HG03432 (cell line): ENCODE measurements at regions not wholly inside any gene's neighbourhood (a gene's known extent, or its start where the extent isn't known, plus 50 kb on each side); places are given as distances from the start of the nearest gene placed in this dataset.
A peak's percentile ranks its signal among the peaks of the same experiment; 100 is the strongest.
"Not testable (repeated sequence)": the region's sequence is repeated elsewhere in the genome, so short reads cannot be mapped to it uniquely, and the experiment has no call there.

Experiments
- ATAC-seq: cut with Tn5 transposase; IDR thresholded peaks from one replicate; pipeline ENCODE4 v1.9.1; 2021; ENCODE audit warnings: mild to moderate bottlenecking, moderate library complexity; ENCODE audit not compliant: unreplicated experiment

- no peak for ATAC-seq
These were observed 418.5 kb downstream of the NSUN3 start for GRCh38 chr3:94481226-94481898.

GRCh38 chr3:94482686-94483085, 419.8 kb downstream of the NSUN3 start:
- no peak for ATAC-seq

GRCh38 chr3:94483403-94483802, 420.5 kb downstream of the NSUN3 start:
- no peak for ATAC-seq

GRCh38 chr3:94494992-94495391, 432.1 kb downstream of the NSUN3 start:
- ATAC-seq: no peak

GRCh38 chr3:94500146-94500545, 437.3 kb downstream of the NSUN3 start:
- no peak for ATAC-seq

GRCh38 chr3:94507354-94507753, 444.5 kb downstream of the NSUN3 start:
- ATAC-seq: not testable (repeated sequence)

- ATAC-seq: no peak
These were observed 450.0 kb downstream of the NSUN3 start for GRCh38 chr3:94512876-94513275.

GRCh38 chr3:94513600-94513999, 450.7 kb downstream of the NSUN3 start:
- peak; percentile 67 for ATAC-seq

- no peak for ATAC-seq
These were observed 453.1 kb downstream of the NSUN3 start for GRCh38 chr3:94515983-94516382.

GRCh38 chr3:94520364-94520763, 457.5 kb downstream of the NSUN3 start:
- no peak for ATAC-seq

- no peak for ATAC-seq
These were observed 459.6 kb downstream of the NSUN3 start for GRCh38 chr3:94522488-94522887.

- no peak for ATAC-seq
These were observed 461.4 kb downstream of the NSUN3 start for GRCh38 chr3:94524102-94524919.

GRCh38 chr3:94525043-94525442, 462.2 kb downstream of the NSUN3 start:
- ATAC-seq: no peak

- no peak for ATAC-seq
These were observed 467.0 kb downstream of the NSUN3 start for GRCh38 chr3:94529816-94530215.

- ATAC-seq: no peak
These were observed 470.1 kb downstream of the NSUN3 start for GRCh38 chr3:94532951-94533350.

GRCh38 chr3:94539937-94540336, 477.1 kb downstream of the NSUN3 start:
- no peak for ATAC-seq

- ATAC-seq: no peak
These were observed 480.3 kb downstream of the NSUN3 start for GRCh38 chr3:94543161-94543560.

- no peak for ATAC-seq
These were observed 481.4 kb downstream of the NSUN3 start for GRCh38 chr3:94544131-94544789.

GRCh38 chr3:94548581-94549316, 485.9 kb downstream of the NSUN3 start:
- ATAC-seq: no peak

- no peak for ATAC-seq
These were observed 498.2 kb downstream of the NSUN3 start for GRCh38 chr3:94561094-94561493.

- ATAC-seq: no peak
These were observed 501.4 kb downstream of the NSUN3 start for GRCh38 chr3:94564247-94564646.
